ENCODE measurements at regions not wholly inside any gene's neighbourhood (a gene's known extent, or its start where the extent isn't known, plus 50 kb on each side); places are given as distances from the start of the nearest gene placed in this dataset.

- H3K4me3 ChIP-seq (replicated peaks in 1 of 2; ENCODE audit: low read depth in 1 of 2, low read length in 2 of 2) = no peak overlapping the region
- H3K27ac ChIP-seq (ENCODE audit: low read depth, low read length) = no peak overlapping the region
- ChIA-PET CTCF (no interaction called here), POLR2A (no interaction called here), RAD21 (ENCODE audit: low non-redundant PET in 1 of 2, low total read pairs in 2 of 2, uncharacterized antibody in 2 of 2, unreplicated experiment in 2 of 2) (no interaction called here)
- ATAC-seq (no peak), DNase-seq (ENCODE audit: low read depth, low spot score) (no peak)
- 0 out of 2 replicates have a peak, but pooled peaks cover 2% of the 10 kb centered on the region for H3K9me2 ChIP-seq (ENCODE audit: insufficient read depth)
- TF ChIP-seq ZNF274 (IDR thresholded peaks at IDR 0.05; ENCODE audit: low read depth, low read length) (no peak), CEBPB (IDR thresholded peaks at IDR 0.05; ENCODE audit: low read depth) (0 out of 2 replicates have a peak, but pooled peaks have one; percentile 19)
- H3K27me3 ChIP-seq (ENCODE audit: insufficient read depth, low read length) = no peaks in the 10 kb centered on the region
- H4K20me1 ChIP-seq (ENCODE audit: insufficient read depth) = no peaks in the 10 kb centered on the region
- intact Hi-C loops (cut with micrococcal nuclease) = no loop called here
- no peak overlapping the region for H3K4me2 ChIP-seq (ENCODE audit: low read length)
- H2AFZ ChIP-seq (ENCODE audit: low read depth, low read length, poor library complexity, severe bottlenecking) = no peak overlapping the region
- no peaks in the 10 kb centered on the region for H3K4me1 ChIP-seq (ENCODE audit: control insufficient read depth in 1 of 2, insufficient read depth in 2 of 2, low read length in 2 of 2)
- no peak overlapping the region for H3K9ac ChIP-seq (ENCODE audit: low read length)
- no TSS peak for BruUV-seq (replicated peaks)
- no peaks in the 10 kb centered on the region for H3K79me2 ChIP-seq (ENCODE audit: insufficient read depth, low read length)
- no peaks in the 10 kb centered on the region for H3K9me3 ChIP-seq (ENCODE audit: control insufficient read depth in 1 of 2, insufficient read depth in 1 of 2, low read depth in 1 of 2, low read length in 2 of 2)
- no peaks in the 10 kb centered on the region for H3K36me3 ChIP-seq (ENCODE audit: control insufficient read depth in 1 of 2, insufficient read depth in 2 of 2, low read length in 2 of 2)
Measured at GRCh38 chr2:185668710-185669109, 69.9 kb upstream of the FSIP2 start.

GRCh38 chr2:185674232-185674631 lies 64.4 kb upstream of the FSIP2 start:
- Histone ChIP-seq H3K9me3 (ENCODE audit: control insufficient read depth in 1 of 2, insufficient read depth in 1 of 2, low read depth in 1 of 2, low read length in 2 of 2) (no peaks in the 10 kb centered on the region), H3K4me1 (ENCODE audit: control insufficient read depth in 1 of 2, insufficient read depth in 2 of 2, low read length in 2 of 2) (no peaks in the 10 kb centered on the region), H3K27ac (ENCODE audit: low read depth, low read length) (no peak overlapping the region), H3K4me3 (replicated peaks in 1 of 2; ENCODE audit: low read depth in 1 of 2, low read length in 2 of 2) (no peak overlapping the region), H4K20me1 (ENCODE audit: insufficient read depth) (no peaks in the 10 kb centered on the region), H3K9me2 (ENCODE audit: insufficient read depth) (0 out of 2 replicates have a peak, but pooled peaks cover 4% of the 10 kb centered on the region), H3K36me3 (ENCODE audit: control insufficient read depth in 1 of 2, insufficient read depth in 2 of 2, low read length in 2 of 2) (no peaks in the 10 kb centered on the region), H2AFZ (ENCODE audit: low read depth, low read length, poor library complexity, severe bottlenecking) (peak overlapping the region; percentile 48), H3K27me3 (ENCODE audit: insufficient read depth, low read length) (no peaks in the 10 kb centered on the region), H3K9ac (ENCODE audit: low read length) (no peak overlapping the region), H3K4me2 (ENCODE audit: low read length) (no peak overlapping the region), H3K79me2 (ENCODE audit: insufficient read depth, low read length) (no peaks in the 10 kb centered on the region)
- POLR2A ChIA-PET = no interaction called here
- ATAC-seq = no peak
- BruUV-seq (replicated peaks) = no TSS peak
- no peak for DNase-seq (ENCODE audit: low read depth, low spot score)
- intact Hi-C loops (cut with micrococcal nuclease) = no loop called here
- TF ChIP-seq TCF7L2 (IDR thresholded peaks at IDR 0.05; ENCODE audit: borderline replicate concordance, extremely low read depth, insufficient read depth, insufficient read length) (no peak), CBX3 (IDR thresholded peaks at IDR 0.05; ENCODE audit: low read depth) (no peak), ATF3 (IDR thresholded peaks at IDR 0.05) (no peak), SIN3A (IDR thresholded peaks at IDR 0.05; ENCODE audit: low read depth) (no peak), POLR2AphosphoS5 (IDR thresholded peaks at IDR 0.05; ENCODE audit: low read depth, low read length) (no peak), ZBTB33 (IDR thresholded peaks at IDR 0.05; ENCODE audit: extremely low read depth, insufficient replicate concordance, low read length) (no peak), REST (IDR thresholded peaks at IDR 0.05; ENCODE audit: low read depth) (no peak), CEBPB (IDR thresholded peaks at IDR 0.05; ENCODE audit: low read depth) (no peak), ZFX (IDR thresholded peaks at IDR 0.05) (no peak), YY1 (IDR thresholded peaks at IDR 0.05; ENCODE audit: extremely low read depth, insufficient replicate concordance, low read depth, low read length) (no peak), RAD21 (IDR thresholded peaks at IDR 0.05; ENCODE audit: low read depth) (no peak), SRF (IDR thresholded peaks at IDR 0.05; ENCODE audit: low read depth) (no peak), MAX (IDR thresholded peaks at IDR 0.05) (no peak)
- CTCF ChIA-PET = no interaction called here
- RAD21 ChIA-PET (ENCODE audit: low non-redundant PET in 1 of 2, low total read pairs in 2 of 2, uncharacterized antibody in 2 of 2, unreplicated experiment in 2 of 2) = no interaction called here

Data from HCT116 (cell line).